ENCODE measurements at regions not wholly inside any gene's neighbourhood (a gene's known extent, or its start where the extent isn't known, plus 50 kb on each side); places are given as distances from the start of the nearest gene placed in this dataset.

DNA sequence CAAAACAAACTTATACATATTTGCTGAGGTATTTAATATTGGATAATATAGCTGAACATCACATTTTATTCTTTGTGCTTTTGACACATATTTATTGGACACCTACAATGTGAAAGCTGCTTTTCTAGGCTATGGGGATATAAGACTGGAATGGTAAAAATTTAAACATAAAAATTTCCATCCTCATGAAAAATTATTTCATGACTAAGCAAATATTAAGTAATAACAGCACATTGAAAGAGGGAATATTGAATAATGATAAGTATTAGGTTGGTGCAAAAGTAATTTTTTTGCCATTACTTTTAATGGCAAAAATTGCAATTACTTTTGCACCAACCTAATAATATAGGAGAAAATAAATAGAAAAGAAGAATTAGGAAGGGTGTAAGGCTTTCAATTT lies 972.5 kb upstream of the CDH8 start:
- no peak for DNase-seq

DNA sequence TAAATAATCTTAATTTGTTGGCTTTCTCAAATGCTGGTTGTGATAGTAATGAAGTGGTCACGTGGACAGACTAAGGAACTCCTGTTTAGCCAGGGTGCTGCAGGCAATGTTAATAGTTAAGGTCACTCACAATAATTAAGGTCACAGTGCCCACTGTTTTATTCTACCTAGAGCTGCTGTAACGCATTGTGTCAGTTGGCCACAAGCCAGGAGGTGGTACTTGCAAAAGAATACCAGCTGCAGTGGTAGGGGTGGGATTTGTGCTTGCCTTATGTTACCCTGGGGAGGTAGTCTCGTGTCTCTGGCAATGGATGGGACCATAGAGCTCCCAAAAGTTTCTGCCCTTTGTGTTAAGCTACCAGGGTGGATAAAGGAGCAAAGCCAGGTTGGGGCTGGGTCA lies 969.1 kb upstream of the CDH8 start:
- no peak for DNase-seq

DNA sequence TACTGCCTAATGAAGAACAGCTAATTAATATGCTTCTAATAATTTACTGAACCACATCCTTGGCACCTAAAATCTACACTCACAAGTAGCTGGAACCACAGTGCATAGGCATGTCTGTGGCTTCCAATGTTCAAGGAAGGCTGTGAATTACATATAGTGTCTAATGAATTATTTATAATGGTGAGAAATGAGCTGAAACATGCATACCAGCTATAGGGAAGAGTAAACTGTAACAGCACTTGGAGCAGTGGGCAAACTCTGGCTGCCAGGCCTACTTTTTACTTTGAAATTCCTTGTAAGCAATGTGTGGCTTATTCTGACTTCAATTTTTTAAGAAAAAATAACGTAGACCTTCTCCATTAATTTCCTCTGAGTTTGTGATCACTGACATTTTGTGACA lies 953.2 kb upstream of the CDH8 start:
- DNase-seq = no peak

DNA sequence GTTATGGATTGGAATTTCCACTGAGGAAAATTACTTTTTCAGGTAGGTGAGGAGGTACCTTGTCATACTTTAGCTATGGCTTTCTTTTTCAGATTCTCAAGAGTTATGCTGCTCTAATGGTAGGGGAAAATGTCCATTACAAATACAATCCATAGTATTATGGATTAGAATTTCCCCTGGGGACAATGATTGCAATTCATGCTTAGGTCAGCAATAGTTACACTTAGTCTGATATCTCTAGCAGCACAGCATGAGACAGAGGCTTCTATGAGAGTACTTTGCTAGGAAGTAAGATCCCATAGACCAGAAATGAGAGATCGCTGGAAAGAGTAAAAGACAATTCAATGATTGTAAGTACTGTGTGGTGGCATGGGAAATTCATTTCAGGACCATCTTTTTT lies 949.5 kb upstream of the CDH8 start:
- DNase-seq = no peak

DNA sequence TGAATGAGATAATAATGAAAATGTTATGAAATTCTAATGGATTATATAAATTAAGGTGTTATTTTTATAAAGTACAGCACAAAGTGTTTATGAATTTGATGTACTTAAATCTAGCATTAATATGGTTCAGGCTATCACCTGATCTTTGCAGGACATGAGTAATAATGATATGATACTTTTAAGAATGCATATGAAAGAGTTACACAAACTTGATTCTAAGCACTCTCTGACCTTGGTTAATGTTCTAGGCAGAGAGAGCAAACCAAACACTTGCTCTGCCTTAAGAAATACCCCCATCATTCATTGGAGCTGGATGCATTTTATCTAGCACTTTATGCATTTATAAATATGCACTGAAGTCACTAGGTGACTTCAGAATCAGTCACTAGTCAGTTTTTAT lies 942.2 kb upstream of the CDH8 start:
- DNase-seq = no peak

DNA sequence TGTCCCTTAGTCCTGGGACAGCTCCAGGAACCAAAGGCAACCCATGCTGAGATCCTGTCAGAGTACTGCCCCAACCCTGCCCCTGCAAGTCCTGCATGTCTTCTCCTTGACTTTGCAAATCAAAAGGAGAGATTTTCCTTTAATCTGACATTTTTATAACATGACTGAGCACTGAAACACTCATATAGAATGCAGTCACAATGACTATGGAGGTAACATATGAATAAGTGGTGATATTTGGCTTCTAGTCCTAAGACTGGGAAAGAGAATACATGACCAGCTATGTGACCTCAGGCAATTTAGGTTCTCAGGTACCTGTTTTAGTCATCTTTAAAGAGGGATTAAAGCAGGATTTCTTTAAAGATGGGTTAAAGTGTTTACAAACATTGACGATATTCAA lies 941.6 kb upstream of the CDH8 start:
- no peak for DNase-seq

DNA sequence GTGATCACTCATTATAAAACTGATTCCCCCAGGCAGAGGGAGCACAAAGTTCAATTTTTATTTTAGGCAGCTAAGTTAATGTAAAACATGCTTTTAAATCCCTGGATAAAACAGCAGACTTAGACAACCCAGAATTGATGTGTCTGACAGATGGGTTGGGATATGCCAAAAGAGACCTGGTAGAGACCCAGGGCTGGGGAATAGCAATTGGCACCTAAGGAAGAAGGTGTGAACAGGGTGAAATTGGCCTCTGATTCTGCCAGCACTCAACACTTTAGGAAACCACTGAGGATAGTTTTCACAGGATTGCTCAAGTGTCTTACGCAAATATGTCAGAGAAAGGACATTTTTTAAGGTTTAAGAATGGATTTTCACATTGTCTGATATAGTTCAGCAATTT lies 938.2 kb upstream of the CDH8 start:
- DNase-seq = no peak

DNA sequence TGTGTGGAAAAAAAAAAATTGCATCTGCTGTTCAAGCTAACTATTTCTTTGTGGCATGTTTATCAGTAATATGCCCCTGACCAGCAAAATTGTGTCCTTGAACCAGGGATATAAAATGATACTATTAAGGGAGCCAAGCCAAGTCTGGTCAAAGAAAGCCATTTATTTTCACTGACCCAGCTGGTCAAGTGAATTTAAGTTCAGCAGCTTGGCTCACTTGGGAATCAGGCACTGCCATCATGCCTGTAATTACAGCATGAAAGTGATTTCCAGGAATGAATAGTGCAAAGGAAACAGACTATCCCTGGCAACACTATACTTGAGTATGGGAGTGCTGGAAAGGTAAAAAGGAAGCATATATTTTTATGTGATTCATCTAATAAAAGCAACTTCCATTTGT lies 934.6 kb upstream of the CDH8 start:
- no peak for DNase-seq

DNA sequence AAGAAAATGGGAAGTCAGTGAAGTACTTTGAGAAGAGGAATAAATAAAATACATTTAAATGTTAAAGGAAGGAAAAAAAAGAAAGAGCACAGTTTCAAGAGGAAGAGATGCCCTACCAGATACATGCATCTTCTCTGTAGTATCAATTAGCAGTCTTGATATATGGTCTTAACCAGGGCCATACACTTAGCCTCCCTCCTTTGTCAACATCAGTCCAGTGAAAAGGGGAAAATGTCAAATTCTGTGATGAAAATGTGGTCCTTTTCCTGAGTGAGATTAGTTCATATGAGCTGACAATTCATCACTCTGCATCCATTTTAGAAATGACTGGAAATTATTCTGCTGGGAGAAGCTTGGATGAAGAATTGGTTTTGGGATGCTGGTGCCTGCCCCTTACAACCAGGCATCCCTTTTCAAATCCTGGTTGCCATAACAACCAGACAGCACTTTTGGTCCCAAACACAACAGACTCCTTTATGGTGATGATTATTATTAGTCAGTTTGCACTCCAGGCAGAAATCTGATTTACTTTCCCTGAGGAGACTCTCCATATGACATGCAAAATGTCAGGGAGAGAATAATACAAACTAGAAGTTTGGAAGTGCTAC lies 933.6 kb upstream of the CDH8 start:
- DNase-seq = no peak

DNA sequence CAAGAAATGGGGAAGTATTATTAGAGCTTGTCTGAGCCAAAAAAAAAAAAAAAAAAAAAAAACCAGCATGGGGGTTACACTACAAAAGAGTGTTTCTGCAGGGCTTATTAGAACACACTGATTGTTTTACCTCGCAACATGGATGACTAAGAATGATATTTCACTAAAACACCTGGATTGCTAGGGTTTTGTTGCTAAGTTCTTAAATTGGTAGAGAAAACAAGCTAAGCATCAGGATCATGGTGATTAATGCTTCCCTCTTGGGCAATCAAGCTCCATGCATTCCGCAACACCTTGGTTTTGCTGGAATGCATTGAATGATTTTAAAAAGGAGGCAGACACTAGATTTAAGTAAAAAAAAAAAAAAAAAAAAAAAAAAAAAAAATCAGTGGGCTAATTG lies 931.4 kb upstream of the CDH8 start:
- DNase-seq = no peak

DNA sequence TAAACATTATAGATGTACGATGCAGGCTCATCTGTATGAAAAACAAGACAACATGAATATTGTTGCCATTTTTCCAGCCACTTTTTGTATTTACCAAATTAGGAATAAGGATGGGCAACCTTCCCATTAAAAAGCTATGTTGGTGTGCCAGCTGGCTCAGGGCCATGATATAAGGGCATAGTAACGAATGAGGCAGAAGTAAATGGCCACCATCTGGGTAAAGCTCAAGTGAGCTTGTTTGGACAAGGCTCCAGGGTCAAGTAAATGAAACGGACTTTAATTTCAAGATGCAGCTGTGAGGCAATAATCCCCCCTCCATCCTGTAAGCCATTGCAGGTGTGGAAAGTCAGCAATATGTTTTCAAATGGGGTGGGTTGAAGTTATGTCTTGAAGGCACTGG lies 930.9 kb upstream of the CDH8 start:
- DNase-seq = no peak

DNA sequence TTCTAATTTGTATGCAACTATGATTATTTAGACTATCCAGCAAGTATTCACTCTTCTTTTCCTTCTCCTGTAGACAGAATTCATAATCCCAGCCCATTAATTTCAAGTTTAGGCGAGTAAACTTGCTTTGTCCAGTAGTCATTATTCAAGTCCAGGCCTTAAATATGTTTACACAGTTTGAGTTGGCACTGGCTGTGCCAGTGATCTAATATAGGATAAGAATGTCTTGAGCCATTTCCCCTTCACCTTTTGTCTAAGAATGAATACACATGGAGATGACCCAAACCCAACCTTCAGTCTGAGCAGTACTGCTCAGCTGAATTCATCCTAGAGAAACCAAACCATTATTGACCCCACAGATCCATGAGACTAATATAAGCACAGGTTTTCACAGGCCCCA lies 930.4 kb upstream of the CDH8 start:
- no peak for DNase-seq

DNA sequence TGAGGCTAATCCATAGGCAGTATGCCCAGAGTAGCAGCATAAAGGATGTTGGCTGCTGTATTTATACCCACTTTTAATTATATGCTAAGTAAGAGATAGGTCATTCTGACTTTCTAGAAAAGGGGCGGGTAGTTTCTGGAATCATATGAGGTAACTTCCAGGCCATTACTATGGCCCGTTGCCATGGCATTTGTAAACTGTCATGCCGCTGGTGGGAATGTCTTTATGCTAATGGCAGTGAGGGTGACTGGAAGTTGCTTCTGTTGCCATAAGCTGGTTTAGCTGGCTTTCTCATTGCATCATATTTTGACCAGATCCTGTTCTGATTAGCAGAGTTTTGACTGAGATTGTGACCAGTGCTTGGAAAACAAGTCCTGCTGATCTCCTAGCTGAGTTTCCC lies 929.6 kb upstream of the CDH8 start:
- DNase-seq = peak; percentile 2

DNA sequence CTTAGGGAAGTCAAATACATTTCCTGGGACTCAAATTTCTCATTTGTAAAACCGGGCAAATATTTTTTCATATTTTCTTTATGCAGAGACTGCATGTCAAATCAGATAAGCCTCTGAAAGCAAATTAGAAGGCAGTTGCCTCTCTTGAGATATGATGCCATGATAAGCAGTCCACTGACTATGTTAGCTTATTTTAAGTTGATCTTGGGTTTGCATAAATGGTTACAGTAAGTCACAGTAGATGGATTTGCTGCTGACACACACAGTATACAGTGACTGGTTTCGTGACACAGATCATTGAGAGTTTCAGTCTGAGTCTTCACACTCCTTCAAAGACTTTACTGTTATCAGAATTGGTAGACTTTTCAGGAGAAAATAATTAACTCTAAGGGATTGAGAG lies 927.6 kb upstream of the CDH8 start:
- no peak for DNase-seq

DNA sequence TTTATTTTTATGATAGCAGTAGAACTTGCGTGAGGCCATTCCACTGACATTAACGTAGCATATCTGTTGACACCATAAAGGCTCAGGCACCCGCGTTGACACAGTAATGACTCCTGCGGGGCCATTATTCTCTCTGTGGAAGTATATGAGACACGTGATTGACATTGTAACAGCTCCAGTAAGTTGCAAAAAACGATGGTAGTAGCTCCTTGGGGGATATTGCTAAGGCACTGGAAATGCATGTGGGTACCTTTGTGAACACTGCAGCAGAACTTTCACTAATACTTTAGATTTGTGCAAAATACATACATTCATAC lies 918.8 kb upstream of the CDH8 start:
- no peak for DNase-seq

DNA sequence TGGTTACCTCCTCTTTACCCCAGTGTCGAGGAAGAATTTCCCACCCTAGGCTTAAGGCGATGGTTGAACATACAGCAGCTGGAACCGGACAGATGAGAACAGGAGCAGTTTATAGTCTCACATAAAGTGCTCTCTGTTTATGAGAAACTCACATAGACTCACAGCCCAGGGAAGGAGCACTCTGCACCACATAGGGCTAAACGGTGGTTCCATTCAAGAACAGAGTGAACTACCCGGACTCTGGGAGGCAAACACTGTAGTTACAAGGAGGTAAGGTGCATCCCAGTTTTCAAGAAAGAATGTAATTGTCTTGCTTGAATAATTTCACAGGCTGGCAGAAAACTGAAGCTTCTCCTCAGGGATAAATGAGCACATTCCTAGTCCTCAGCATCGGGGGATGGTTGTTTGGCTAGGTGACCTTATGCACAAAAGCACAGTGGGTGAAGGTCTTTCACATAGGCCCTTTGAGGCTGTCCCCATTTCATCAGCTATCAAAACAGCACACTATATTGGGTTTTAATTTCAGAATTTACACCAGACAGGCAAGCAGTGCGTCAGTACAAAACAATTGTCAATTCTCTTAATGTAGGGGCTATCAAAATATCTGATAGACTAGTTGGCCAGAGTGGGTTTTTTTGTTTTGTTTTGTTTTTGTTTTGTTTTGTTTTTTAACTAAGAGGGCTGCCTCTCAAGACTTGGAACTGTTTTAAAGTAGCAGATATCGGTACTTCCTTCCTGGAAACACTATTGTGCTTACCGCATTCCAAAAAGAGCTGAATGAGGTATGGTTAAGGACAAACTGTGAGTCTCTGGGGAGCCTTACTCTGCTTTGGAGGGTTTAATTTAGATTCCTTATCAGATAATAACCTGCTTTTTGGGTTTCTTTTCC lies 918.1 kb upstream of the CDH8 start:
- DNase-seq = no peak

DNA sequence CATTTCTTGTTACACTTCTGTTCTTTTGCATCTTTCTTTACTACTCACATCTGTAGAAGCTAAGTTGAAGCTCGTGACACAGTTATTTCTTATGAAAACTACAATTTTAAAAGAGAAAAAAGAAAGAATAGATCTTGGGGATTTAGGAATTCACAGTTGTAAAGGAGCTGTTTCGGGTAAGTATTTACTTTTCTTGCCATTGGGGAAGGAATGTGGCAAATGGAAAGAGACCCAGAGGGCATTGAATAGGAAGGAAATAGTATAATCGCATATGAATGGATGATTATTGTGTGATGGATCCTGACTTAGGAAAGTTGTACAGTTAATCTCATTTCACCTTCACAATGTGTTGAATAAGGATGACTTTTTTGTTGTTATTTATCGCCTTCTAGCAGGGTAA lies 914.1 kb upstream of the CDH8 start:
- no peak for DNase-seq

DNA sequence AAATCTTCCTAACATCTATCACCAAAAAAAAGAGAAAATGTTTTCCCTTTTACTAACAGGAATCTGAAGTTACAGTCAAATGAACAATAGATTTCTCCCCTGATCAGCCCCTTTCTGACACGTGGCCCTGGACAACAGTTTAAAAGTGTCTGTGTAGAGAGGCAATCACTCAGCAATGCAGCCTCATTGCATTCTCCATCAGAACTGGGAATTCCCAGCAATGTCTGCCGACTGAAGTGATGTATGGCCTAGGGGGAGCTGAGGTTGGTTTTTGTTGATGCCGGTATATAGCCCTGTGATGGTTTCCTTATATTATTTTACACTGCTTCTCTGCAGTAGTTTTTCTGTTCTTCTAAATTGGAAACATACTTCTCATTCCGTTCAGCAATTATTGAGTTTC lies 904.3 kb upstream of the CDH8 start:
- no peak for DNase-seq

DNA sequence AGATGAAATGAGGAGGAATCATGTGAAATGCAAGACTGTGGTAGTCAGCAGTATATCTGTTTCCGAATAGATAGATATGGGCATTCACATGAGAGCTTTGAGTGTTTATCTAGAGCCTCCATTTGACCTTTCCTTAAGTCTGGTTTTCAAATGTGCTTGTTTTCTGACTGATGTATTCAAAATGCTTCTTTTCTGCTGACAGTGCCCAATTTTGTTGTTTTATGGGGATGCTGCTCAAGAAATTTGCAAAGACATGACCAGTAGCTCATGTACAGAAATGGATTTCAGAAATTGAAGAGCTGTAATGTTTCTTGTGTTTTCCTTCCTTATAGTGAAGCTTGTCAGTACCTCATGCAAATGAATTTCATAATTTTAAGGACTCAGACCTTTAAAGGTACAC lies 903.4 kb upstream of the CDH8 start:
- DNase-seq = no peak

DNA sequence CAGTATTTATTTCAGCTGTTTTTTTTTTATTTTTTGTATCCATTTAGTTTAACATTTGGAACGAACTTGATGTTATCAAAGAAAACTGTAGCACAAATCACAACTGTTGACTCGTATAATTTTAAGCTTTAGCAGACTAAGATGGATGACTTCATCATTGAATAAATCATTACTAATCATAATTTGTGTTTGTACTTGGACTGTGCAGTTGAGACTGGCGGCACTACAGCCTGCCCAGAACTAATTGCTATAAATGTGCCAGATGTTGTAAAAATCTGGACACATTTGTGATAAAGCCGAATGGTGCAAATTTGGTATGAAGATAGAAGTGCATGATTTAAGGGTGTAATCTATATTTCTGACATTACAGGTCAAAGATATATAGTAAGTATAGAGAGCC lies 897.7 kb upstream of the CDH8 start:
- no peak for DNase-seq

DNA sequence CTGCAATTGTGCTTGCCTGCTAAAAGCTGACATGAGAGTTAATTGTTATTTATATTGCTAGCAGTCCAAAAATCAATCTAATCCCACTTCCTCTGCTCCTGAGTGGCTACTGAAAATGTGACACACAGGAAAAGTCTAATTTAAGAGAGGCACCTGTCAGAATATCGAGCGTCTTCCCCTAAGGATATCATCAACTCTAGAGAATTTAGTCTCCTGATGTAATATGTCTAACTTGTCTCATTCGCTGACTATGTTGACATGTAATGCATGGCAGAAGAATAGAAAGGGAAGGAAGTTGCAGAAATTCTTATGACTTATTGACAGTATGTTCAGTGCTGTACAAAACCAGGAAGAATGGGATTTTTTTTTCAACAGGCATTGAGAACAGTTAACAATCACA lies 893.4 kb upstream of the CDH8 start:
- DNase-seq = no peak

DNA sequence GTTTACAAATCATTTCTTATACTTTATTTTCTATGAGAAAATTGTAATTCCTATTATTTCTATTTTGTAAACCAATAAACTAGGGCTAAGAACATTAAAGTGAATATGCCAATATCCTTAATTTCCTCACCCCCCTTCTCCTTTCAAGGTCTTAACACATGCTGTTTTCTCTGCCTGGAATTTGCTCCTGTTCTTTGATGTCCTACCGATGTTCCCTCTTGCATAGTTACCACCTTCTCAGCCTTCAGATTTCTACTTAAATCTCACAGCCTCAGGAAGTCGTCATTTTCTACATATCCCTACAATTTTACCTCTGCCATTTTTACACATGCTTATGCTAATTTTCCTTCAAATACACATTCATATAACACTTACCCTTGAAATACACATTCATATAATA lies 890.9 kb upstream of the CDH8 start:
- DNase-seq = no peak

DNA sequence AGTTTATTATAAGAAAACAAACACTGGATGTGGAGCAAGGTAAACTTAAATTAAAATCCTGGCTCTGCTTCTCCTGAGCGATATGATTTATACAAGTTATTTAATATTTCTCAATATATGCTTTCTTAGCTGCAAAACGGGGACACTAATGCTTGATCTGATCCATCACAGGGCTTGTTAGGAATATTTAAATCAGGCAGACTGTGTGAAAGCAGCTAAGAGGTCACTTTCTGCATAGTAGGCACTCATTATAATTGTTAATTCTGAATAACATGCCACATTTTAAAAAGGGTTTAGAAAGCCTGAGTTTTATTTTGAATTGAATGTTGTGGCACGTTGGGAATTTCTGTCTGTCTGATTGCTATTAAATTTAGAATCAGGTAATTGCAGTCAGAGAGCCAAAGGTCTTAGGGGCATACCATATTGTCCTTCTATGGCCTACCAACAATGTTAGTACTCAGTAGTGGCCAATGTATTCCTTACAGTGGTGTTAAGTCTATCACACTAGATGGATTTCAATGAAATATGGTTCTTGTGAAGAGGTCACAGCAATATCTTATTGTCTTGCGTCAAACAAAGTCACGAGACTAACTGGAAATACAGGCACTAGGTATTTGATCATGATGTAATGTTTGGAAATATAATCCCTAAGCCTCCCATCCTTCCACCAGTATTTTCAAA lies 890.0 kb upstream of the CDH8 start:
- peak; percentile 11 for DNase-seq

DNA sequence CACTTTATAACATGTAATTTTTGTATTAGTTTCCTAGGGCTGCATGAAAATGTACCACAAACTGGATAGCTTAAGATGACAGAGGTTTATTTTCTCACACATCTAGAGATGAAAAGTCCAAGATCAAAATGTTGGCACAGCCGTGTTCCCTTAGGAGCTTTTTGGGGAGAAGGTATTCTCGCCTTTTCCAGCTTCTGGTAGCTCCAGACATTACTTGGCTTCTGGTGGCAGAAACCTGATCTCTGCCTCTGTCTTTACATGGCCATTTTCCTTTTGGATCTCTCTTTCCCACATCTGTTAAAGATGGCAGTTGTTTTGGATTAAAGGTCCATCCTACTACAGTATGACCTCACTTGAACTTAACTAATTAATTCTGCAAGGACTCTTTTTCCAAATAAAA lies 885.7 kb upstream of the CDH8 start:
- DNase-seq = no peak

DNA sequence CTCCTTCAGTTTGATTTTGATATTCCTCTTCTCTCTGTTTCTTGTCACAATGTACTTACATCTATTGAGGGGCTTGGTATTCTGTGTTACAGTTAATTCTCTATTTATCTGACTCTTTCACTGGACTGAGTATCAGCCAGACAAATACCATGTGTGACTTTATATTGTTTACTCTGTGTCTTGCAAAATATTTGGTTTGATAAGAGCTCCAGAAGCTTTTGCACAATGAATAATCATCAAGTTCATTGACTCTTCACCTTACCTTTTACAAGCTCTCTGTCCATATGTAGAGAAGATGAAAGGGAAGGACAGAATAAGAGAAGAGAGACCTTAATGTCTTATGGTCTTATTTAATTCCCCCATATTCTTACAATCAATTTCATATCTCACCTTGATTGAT lies 877.7 kb upstream of the CDH8 start:
- DNase-seq = no peak

All from DMS53 (cell line).